OCI-LY3 (cell line): ENCODE measurements at regions not wholly inside any gene's neighbourhood (a gene's known extent, or its start where the extent isn't known, plus 50 kb on each side); places are given as distances from the start of the nearest gene placed in this dataset.

Experiments used
- CTCF ChIP-seq: fragments of 200-600, 300-600 bp; sonication (generic); IDR thresholded peaks from 2 replicates; pipeline ENCODE4 v1.5.1; 2014; ENCODE audit warnings: antibody characterized with exemption, low read length, low read depth
- EZH2phosphoT487 ChIP-seq: fragments of 200-600 bp; shearing (Covaris generic); IDR thresholded peaks from 2 replicates; pipeline ENCODE4 v1.6.1; 2018; ENCODE audit warnings: antibody characterized with exemption, mixed run types, low read depth

DNA sequence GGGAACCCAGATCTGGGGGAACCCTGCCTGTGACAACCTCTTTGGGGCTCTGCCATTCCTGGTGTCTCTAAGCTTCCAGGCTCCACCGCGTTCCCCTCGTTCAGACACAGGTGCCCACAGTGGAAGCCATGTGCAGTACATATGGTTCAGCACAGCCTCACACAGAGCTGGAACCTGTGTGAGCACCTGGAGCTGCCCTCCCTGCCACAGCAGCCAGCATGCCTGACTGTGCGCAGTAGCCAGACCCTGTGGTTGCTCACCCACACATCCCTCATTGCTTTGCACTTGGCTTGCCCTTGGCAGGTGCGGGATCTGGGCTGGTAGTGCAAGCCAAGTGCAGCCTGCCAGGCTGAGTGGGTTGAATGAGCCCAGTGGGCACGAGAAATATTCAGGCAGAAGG is 814.2 kb downstream of the PDHA2 start:
- TF ChIP-seq CTCF (no peak), EZH2phosphoT487 (no peak)
